ENCODE measurements at regions not wholly inside any gene's neighbourhood (a gene's known extent, or its start where the extent isn't known, plus 50 kb on each side); places are given as distances from the start of the nearest gene placed in this dataset.
"Not testable (repeated sequence)": the region's sequence is repeated elsewhere in the genome, so short reads cannot be mapped to it uniquely, and the experiment has no call there.

DNA sequence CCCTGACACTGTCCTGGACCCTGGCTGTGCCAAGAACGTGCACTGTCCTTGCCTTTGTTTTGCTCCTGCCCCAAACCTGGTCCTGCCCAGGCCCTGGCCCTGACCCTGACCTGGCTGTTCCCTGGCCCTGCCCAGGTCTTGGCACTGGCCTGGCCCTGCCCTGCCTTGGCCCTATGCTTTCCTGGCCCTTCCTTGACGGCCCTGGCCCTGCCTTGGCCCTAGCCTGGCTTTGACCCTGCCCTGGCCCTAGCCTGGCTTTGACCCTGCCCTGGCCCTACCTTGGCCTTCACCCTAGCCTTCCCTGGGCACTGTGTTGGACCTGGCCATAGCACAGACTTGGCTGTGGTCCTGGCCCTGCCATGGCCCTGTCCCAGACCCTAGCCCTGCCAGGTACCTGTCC, 252.9 kb downstream of the TP53TG3F start:
- H3K27me3 Mint-ChIP-seq; H3K9me3 ChIP-seq (ENCODE audit: control insufficient read depth in 1 of 2, low read length in 2 of 2); CTCF ChIA-PET (ENCODE audit: partially characterized antibody); H3K4me3 Mint-ChIP-seq; H3K4me3 ChIP-seq (ENCODE audit: low read length in 2 of 2); intact Hi-C loops (cut with micrococcal nuclease); H3K36me3 ChIP-seq (ENCODE audit: insufficient read depth, low read length); POLR2A ChIA-PET (ENCODE audit: partially characterized antibody); H3K4me1 ChIP-seq (ENCODE audit: insufficient read depth, low read length); DNase-seq; H3K27ac Mint-ChIP-seq; H3K27ac ChIP-seq (ENCODE audit: low read depth, low read length); H3K27me3 ChIP-seq (ENCODE audit: insufficient read depth, low read length); H3K4me1 Mint-ChIP-seq; H3K36me3 Mint-ChIP-seq: not testable (repeated sequence)
- peaks cover 0 to 11% (median 3%) of the 10 kb centered on the region in 8 donors for H3K9me3 Mint-ChIP-seq

DNA sequence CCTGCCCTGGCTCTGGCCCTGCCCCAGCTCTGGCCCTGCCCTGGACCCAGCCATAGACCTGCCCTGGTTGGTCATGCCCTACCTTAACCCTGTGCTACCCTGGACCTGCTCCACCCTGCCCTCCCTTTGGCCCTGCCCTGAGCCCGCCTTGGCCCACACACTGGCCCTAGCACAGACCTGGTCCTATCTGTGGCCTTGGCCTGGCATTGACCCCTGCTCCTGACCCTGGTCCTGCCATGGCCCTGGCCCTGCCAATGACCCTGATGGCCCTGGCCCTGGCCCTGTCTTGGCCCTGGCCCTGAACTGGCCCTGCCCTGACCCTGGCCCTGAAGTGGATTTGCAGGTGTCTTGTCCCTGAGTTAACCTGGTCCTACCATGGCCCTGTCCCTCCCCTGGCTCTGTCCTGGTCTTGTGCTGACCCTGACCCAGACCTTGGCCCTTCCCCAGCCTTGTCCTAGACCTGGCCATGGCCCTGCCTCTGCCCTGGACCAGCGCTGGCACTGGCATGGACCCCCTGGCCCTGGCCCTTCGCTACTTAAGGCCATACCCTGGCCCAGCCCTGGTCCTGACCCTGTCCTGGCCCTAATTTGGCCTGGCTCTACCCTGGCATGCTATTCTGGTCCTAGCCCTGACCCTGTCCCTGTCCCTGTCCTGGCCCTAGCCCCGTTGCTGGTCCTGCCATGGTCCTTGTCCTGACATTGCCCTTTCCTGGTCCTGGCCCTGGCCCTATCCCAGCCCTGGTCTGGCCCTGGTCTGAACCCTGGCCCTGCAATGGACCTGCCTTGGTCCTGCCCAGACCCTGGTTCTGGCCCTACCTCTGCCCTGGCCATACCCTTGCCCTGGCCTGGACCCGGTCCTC, 253.7 kb downstream of the TP53TG3F start:
- H3K27me3 Mint-ChIP-seq; H3K27me3 ChIP-seq (ENCODE audit: insufficient read depth, low read length); intact Hi-C loops (cut with micrococcal nuclease); H3K4me3 Mint-ChIP-seq; POLR2A ChIA-PET (ENCODE audit: partially characterized antibody); H3K4me1 Mint-ChIP-seq; H3K27ac ChIP-seq (ENCODE audit: low read depth, low read length); CTCF ChIA-PET (ENCODE audit: partially characterized antibody); H3K27ac Mint-ChIP-seq; H3K9me3 ChIP-seq (ENCODE audit: control insufficient read depth in 1 of 2, low read length in 2 of 2); H3K36me3 ChIP-seq (ENCODE audit: insufficient read depth, low read length); H3K4me3 ChIP-seq (ENCODE audit: low read length in 2 of 2); DNase-seq; H3K4me1 ChIP-seq (ENCODE audit: insufficient read depth, low read length); H3K36me3 Mint-ChIP-seq: not testable (repeated sequence)
- H3K9me3 Mint-ChIP-seq = peaks cover 0 to 11% (median 3%) of the 10 kb centered on the region in 8 donors

DNA sequence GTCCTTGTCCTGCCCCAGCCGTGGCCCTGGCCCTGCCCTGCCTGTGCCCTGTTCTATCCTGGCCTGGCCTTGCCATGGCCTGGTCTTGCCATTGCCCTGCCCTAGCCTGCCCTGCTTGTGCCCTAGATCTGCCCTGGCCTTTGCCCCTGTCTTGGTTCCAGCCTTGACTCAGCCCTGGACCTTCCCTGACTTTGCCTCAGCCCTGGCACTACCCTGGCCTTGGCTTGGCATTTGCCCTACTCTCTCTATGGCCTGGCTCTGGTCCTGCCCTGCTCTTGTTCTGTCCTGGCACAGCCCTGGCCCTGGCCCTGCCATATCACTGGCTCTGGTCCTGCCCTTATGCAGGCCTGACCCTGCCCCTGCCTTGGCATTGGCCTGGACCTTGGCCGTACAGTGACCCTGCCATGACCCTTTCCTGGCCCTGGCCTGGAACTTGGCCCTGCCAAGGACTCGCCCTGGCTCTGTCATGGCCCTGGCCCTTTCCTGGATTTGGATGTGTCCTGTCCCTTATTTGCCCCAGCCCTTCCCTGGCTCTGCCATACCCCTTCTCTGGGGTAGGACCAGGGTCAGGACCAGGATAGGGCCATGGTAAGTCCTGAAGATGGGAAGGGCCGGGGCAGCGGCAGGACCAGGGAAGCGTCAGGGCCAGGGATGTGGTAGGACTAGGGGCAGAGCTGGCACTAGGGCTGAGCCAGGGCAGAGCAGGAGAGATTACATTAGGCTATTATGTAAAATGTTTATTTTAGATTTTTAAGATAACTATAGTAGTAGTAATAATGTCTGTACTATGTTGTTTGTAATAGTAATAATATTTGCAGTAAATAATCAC, 254.5 kb downstream of the TP53TG3F start:
- POLR2A ChIA-PET (ENCODE audit: partially characterized antibody); H3K27ac ChIP-seq (ENCODE audit: low read depth, low read length); H3K27me3 Mint-ChIP-seq; H3K27ac Mint-ChIP-seq; H3K4me1 ChIP-seq (ENCODE audit: insufficient read depth, low read length); DNase-seq; H3K4me1 Mint-ChIP-seq; H3K4me3 Mint-ChIP-seq; H3K9me3 Mint-ChIP-seq; CTCF ChIA-PET (ENCODE audit: partially characterized antibody); H3K36me3 Mint-ChIP-seq; H3K4me3 ChIP-seq (ENCODE audit: low read length in 2 of 2); H3K27me3 ChIP-seq (ENCODE audit: insufficient read depth, low read length); H3K36me3 ChIP-seq (ENCODE audit: insufficient read depth, low read length); H3K9me3 ChIP-seq (ENCODE audit: control insufficient read depth in 1 of 2, low read length in 2 of 2); intact Hi-C loops (cut with micrococcal nuclease): not testable (repeated sequence)

DNA sequence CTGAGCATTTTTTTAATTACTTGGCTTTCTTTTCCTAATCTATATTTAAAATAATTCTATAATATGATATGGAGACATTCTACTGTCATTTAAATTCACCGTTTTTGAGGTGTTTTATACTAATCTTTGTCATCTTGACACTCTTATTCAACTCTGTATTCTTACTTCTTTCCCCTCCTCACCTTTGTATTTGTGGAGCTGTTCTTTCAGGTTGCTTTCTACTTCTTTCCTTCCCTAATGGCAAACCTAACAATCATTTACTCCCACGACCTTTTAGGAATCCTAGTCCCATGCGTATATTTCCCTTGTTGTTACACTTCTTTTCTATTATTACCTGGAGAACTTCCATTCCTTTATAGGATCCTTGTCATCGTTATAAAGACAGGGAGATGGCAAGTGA, 271.8 kb downstream of the TP53TG3F start:
- H3K4me3 ChIP-seq (ENCODE audit: low read length in 2 of 2); H3K4me1 Mint-ChIP-seq; POLR2A ChIA-PET (ENCODE audit: partially characterized antibody); H3K9me3 ChIP-seq (ENCODE audit: control insufficient read depth in 1 of 2, low read length in 2 of 2); H3K4me3 Mint-ChIP-seq; H3K27ac Mint-ChIP-seq; H3K36me3 ChIP-seq (ENCODE audit: insufficient read depth, low read length); H3K36me3 Mint-ChIP-seq; DNase-seq; H3K27ac ChIP-seq (ENCODE audit: low read depth, low read length); H3K9me3 Mint-ChIP-seq; H3K27me3 ChIP-seq (ENCODE audit: insufficient read depth, low read length); intact Hi-C loops (cut with micrococcal nuclease); H3K27me3 Mint-ChIP-seq; H3K4me1 ChIP-seq (ENCODE audit: insufficient read depth, low read length); CTCF ChIA-PET (ENCODE audit: partially characterized antibody): not testable (repeated sequence)

DNA sequence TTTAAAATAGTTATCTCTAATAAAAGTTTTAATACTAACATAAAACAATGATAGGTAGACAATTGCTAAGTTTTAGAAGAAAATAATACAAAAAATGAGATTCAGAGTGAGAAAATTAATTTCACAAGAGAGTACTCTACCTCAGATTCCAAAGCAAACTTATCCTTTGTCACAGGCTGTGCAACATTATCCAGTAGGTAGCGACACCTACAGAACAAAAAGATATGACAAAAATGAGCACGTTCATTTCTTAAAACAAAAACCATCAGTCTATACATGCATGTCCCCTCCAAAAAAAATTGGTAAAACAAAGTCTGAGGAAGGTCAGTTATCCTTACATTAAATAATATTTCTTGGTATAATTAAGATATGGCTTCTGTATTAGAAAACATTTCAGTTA, 275.2 kb downstream of the TP53TG3F start:
- H3K4me1 ChIP-seq (ENCODE audit: insufficient read depth, low read length); CTCF ChIA-PET (ENCODE audit: partially characterized antibody); H3K27me3 ChIP-seq (ENCODE audit: insufficient read depth, low read length); H3K27ac ChIP-seq (ENCODE audit: low read depth, low read length); H3K4me3 ChIP-seq (ENCODE audit: low read length in 2 of 2); H3K27me3 Mint-ChIP-seq; H3K4me3 Mint-ChIP-seq; H3K9me3 Mint-ChIP-seq; H3K27ac Mint-ChIP-seq; POLR2A ChIA-PET (ENCODE audit: partially characterized antibody); H3K36me3 ChIP-seq (ENCODE audit: insufficient read depth, low read length); H3K36me3 Mint-ChIP-seq; H3K4me1 Mint-ChIP-seq; DNase-seq; intact Hi-C loops (cut with micrococcal nuclease); H3K9me3 ChIP-seq (ENCODE audit: control insufficient read depth in 1 of 2, low read length in 2 of 2): not testable (repeated sequence)

DNA sequence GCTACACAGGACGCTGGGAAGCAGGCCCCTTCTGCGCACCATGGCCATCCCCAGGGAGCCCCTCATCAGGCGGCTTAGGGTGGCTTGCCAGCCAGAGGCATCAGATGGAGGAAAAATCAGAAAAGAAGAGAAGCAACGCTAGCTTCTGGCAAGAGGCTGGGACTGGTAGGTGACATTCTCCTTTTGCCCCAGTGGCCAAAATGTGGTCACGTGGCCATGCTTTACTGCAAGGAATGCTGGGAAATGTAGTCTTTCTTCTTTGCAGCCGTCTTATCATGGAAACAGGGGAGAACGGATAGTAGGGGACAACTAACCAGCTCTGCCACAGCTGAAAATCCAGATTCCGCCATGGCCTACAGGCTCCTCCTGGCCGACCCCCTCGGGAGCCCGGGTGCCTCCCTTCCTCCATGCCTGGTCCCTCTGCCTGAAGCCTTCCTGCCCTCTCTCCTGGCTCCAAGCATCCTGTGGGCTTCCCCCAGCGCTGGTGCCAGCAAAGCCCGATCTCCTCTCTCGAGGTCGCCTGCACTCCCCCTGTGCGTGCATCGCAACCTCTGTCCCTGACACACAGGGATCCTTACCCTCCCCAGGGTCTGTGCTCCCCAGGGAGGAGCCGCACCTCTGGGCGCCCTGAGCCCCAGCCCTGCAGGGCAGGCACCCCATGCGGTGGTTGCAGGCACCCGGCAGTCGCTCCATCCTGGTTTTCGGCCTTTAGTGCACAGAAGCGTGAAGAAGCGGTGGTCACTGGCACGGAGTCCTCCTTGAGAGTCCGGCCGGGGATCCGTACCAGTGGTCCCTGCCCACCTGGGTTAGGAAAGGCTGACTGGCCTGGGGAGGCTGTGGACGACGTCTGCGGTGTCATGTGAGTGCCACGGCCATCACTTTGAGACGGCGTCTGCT, 307.7 kb downstream of the TP53TG3F start:
- H3K4me3 Mint-ChIP-seq; H3K4me1 ChIP-seq (ENCODE audit: insufficient read depth, low read length); H3K36me3 Mint-ChIP-seq; POLR2A ChIA-PET (ENCODE audit: partially characterized antibody); H3K27me3 Mint-ChIP-seq; CTCF ChIA-PET (ENCODE audit: partially characterized antibody); H3K9me3 ChIP-seq (ENCODE audit: control insufficient read depth in 1 of 2, low read length in 2 of 2); intact Hi-C loops (cut with micrococcal nuclease); H3K27ac ChIP-seq (ENCODE audit: low read depth, low read length); H3K4me1 Mint-ChIP-seq; H3K9me3 Mint-ChIP-seq; H3K4me3 ChIP-seq (ENCODE audit: low read length in 2 of 2); H3K27ac Mint-ChIP-seq; H3K36me3 ChIP-seq (ENCODE audit: insufficient read depth, low read length); H3K27me3 ChIP-seq (ENCODE audit: insufficient read depth, low read length): not testable (repeated sequence)
- DNase-seq = peak in 1 of 5 donors; percentile 23

DNA sequence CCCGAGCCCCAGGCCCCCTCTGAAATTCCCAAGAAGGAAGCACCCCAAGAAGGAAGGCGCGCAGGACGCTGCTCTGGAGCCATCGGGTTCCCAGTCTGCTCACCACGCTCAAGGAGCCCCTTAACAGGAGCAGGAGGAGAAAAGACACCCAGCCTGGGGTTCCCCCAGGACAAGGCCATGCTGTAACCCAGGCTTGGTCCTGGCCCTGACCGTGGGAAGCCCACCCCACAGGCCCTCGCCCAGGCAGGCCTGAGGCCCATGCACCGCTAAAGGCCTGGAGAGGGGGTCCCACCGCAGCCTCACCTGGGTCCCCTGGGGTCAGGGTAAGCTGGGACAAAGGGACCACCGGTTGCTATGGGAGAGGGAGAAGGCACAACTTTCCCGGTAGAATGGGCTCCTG, 309.3 kb downstream of the TP53TG3F start:
- CTCF ChIA-PET (ENCODE audit: partially characterized antibody); H3K27me3 Mint-ChIP-seq; H3K4me3 ChIP-seq (ENCODE audit: low read length in 2 of 2); H3K9me3 ChIP-seq (ENCODE audit: control insufficient read depth in 1 of 2, low read length in 2 of 2); POLR2A ChIA-PET (ENCODE audit: partially characterized antibody); H3K27me3 ChIP-seq (ENCODE audit: insufficient read depth, low read length); H3K27ac Mint-ChIP-seq; H3K36me3 Mint-ChIP-seq; H3K9me3 Mint-ChIP-seq; H3K4me3 Mint-ChIP-seq; H3K27ac ChIP-seq (ENCODE audit: low read depth, low read length); intact Hi-C loops (cut with micrococcal nuclease); H3K4me1 Mint-ChIP-seq; H3K36me3 ChIP-seq (ENCODE audit: insufficient read depth, low read length); H3K4me1 ChIP-seq (ENCODE audit: insufficient read depth, low read length): not testable (repeated sequence)
- DNase-seq = peak in 1 of 5 donors; percentile 7
